OCI-LY3 (cell line): ENCODE measurements at regions not wholly inside any gene's neighbourhood (a gene's known extent, or its start where the extent isn't known, plus 50 kb on each side); places are given as distances from the start of the nearest gene placed in this dataset.

Source experiments
- H2AFZ ChIP-seq: fragments of 200-600, 300-600 bp; shearing (Covaris generic); 2 replicates; pipeline ENCODE4 v1.6.0; 2014; ENCODE audit warnings: antibody characterized with exemption, low read depth, low read length
- H3K27ac ChIP-seq: fragments of 200-600, 300-600 bp; sonication (generic); 2 replicates; pipeline ENCODE4 v1.5.1; 2014; ENCODE audit warnings: mild to moderate bottlenecking, low read length, moderate library complexity, mixed read lengths
- H3K27me3 ChIP-seq: fragments of 200-600, 300-600 bp; sonication (generic); 2 replicates; pipeline ENCODE4 v1.6.1; 2014; ENCODE audit warnings: low read depth, low read length, mixed read lengths
- H3K36me3 ChIP-seq: fragments of 200-600, 300-600 bp; sonication (generic); replicated peaks from 2 replicates; pipeline ENCODE3; 2014; ENCODE audit warnings: low read depth, low read length, mixed read lengths
- H3K4me1 ChIP-seq: fragments of 300-600, 200-600 bp; sonication (generic); 2 replicates; pipeline ENCODE4 v1.6.1; 2014; ENCODE audit warnings: low read length, mixed read lengths
- H3K4me2 ChIP-seq: fragments of 200-600, 300-600 bp; sonication (generic); 2 replicates; pipeline ENCODE4 v1.6.1; 2014; ENCODE audit warnings: low read length, mixed read lengths
- H3K4me3 ChIP-seq: fragments of 300-600, 200-600 bp; sonication (generic); 2 replicates; pipeline ENCODE4 v1.5.1; 2014; ENCODE audit warnings: antibody characterized with exemption, mild to moderate bottlenecking, low read length, moderate library complexity
- H3K79me2 ChIP-seq: fragments of 300-600, 200-600 bp; shearing (Covaris generic); 2 replicates; pipeline ENCODE4 v1.6.1; 2014; ENCODE audit warnings: mild to moderate bottlenecking, low read length, mixed read lengths
- H3K9ac ChIP-seq: fragments of 300-600, 200-600 bp; shearing (Covaris generic); 2 replicates; pipeline ENCODE4 v1.6.0; 2014; ENCODE audit warnings: mild to moderate bottlenecking, low read length, moderate library complexity
- H3K9me3 ChIP-seq: fragments of 200-600, 300-600 bp; shearing (Covaris generic); 2 replicates; pipeline ENCODE4 v1.6.1; 2014; ENCODE audit warnings: low read length, mixed read lengths; ENCODE audit not compliant: insufficient read depth
- H4K20me1 ChIP-seq: fragments of 200-600, 300-600 bp; sonication (generic); 2 replicates; pipeline ENCODE4 v1.6.1; 2016; ENCODE audit warnings: low read length, mixed read lengths; ENCODE audit not compliant: insufficient read depth
- EZH2phosphoT487 ChIP-seq: fragments of 200-600 bp; shearing (Covaris generic); IDR thresholded peaks from 2 replicates; pipeline ENCODE4 v1.6.1; 2018; ENCODE audit warnings: antibody characterized with exemption, mixed run types, low read depth
- TF ChIP-seq, protein P1 (sequence below): fragments of 200-600, 300-600 bp; sonication (generic); IDR thresholded peaks from 2 replicates; pipeline ENCODE4 v1.5.1; 2014; ENCODE audit warnings: antibody characterized with exemption, low read length, low read depth

DNA sequence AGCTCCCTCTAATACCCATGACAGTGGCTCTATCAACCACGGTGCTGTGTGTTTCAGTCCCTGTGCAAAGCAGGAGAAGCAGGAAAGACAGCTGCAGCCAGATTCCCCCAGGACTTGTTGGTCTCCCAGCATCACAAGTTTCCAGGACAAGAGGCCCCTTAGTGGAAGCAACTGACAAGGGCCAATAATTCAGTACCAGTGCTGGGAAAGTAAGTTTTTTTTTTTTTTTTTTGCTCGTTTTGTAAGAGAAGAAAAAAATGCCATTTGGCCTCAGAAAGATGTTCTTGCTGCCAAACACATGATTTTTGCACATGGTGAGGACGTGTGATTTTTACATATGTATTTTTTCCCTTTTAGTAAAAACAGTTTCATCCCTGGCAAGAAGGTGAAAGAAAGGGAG, 284.2 kb upstream of the ZMIZ1 start:
- H3K4me1 ChIP-seq, result no peaks in the 10 kb centered on the region
- H3K9me3 ChIP-seq, result no peaks in the 10 kb centered on the region
- H2AFZ ChIP-seq, result no peak overlapping the region
- no peak for TF ChIP-seq EZH2phosphoT487
- TF ChIP-seq, protein P1, sequence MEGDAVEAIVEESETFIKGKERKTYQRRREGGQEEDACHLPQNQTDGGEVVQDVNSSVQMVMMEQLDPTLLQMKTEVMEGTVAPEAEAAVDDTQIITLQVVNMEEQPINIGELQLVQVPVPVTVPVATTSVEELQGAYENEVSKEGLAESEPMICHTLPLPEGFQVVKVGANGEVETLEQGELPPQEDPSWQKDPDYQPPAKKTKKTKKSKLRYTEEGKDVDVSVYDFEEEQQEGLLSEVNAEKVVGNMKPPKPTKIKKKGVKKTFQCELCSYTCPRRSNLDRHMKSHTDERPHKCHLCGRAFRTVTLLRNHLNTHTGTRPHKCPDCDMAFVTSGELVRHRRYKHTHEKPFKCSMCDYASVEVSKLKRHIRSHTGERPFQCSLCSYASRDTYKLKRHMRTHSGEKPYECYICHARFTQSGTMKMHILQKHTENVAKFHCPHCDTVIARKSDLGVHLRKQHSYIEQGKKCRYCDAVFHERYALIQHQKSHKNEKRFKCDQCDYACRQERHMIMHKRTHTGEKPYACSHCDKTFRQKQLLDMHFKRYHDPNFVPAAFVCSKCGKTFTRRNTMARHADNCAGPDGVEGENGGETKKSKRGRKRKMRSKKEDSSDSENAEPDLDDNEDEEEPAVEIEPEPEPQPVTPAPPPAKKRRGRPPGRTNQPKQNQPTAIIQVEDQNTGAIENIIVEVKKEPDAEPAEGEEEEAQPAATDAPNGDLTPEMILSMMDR, result no peak
- H3K27me3 ChIP-seq, result no peaks in the 10 kb centered on the region; the same call in 1 of the 2 replicates
- H4K20me1 ChIP-seq, result no peaks in the 10 kb centered on the region
- no peak overlapping the region for H3K9ac ChIP-seq
- H3K79me2 ChIP-seq, result no peaks in the 10 kb centered on the region
- no peaks in the 10 kb centered on the region for H3K36me3 ChIP-seq
- H3K27ac ChIP-seq, result no peak overlapping the region
- no peak overlapping the region for H3K4me3 ChIP-seq
- H3K4me2 ChIP-seq, result no peak overlapping the region

DNA sequence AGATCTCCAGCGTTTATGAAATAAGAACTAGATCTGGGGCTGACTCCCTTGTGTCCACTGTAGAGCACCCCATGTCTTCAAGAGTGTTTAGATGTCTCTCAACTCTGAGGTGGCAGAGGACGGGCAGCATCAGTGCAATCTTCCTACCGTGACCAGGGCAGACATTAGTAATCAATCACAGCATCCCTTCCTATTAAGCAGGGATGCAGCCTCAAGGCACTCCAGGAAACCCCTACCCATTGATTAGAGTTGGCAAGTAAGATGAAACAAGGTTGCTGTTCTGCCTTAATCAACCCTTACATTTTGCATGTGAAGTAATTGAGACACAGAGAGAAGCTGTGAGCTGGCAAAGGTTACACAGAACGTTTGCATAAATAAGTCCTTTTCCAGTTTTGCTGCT, 283.7 kb upstream of the ZMIZ1 start:
- Histone ChIP-seq H3K36me3 (no peaks in the 10 kb centered on the region), H3K4me1 (no peaks in the 10 kb centered on the region), H2AFZ (no peak overlapping the region), H4K20me1 (no peaks in the 10 kb centered on the region), H3K9ac (no peak overlapping the region), H3K4me3 (no peak overlapping the region), H3K27me3 (no peaks in the 10 kb centered on the region; the same call in 1 of the 2 replicates), H3K9me3 (no peaks in the 10 kb centered on the region), H3K27ac (no peak overlapping the region), H3K4me2 (no peak overlapping the region), H3K79me2 (no peaks in the 10 kb centered on the region)
- TF ChIP-seq EZH2phosphoT487, result no peak

DNA sequence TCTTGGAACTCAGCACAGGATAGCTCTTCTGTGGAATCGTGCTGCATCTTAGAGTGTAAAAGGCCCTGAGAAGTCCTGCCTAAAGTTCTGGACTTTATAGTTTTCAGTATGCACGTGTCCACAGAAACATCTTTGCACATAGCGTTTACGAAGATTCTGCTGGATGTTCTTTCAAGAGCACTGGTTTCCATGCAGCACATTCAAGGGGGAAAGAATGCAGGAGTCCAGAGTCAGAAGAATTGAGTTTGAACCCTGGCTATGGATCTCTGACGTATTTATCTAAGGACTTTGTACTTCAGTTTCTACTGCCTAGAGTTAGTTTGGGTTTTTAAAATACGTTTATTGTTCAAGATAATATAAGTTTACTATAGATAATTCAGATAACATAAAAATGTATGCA, 282.8 kb upstream of the ZMIZ1 start:
- H3K9ac ChIP-seq, result no peak overlapping the region
- no peaks in the 10 kb centered on the region for H4K20me1 ChIP-seq
- TF ChIP-seq EZH2phosphoT487, result no peak
- TF ChIP-seq, protein P1, result no peak

DNA sequence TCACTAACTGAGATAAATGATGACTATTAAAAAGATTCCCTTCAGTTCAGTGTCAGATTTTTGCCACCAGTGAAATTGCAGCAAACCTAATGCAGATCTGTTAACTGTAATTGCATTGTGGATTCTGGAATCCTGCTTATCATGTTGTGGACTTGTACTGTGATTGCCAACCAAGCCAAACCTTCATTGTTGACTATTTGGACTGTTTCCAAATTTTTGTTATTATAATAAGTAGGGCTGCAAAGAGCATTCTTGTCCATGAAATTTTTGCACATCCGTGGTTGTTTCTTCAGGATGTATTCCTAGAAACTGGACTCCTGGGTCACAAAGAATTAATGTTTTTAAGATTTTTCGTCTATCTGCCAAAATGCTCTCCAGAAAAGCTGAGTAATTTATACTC, 281.6 kb upstream of the ZMIZ1 start:
- no peaks in the 10 kb centered on the region for H4K20me1 ChIP-seq
- TF ChIP-seq, protein P1, result no peak
- no peak overlapping the region for H3K27ac ChIP-seq
- no peak overlapping the region for H3K4me2 ChIP-seq
- H3K9me3 ChIP-seq, result no peaks in the 10 kb centered on the region
- H3K27me3 ChIP-seq, result peaks cover 5% of the 10 kb centered on the region; the same call in 1 of the 2 replicates
- no peak overlapping the region for H3K9ac ChIP-seq
- no peaks in the 10 kb centered on the region for H3K79me2 ChIP-seq
- H2AFZ ChIP-seq, result no peak overlapping the region
- no peaks in the 10 kb centered on the region for H3K36me3 ChIP-seq
- no peaks in the 10 kb centered on the region for H3K4me1 ChIP-seq
- H3K4me3 ChIP-seq, result no peak overlapping the region

More for the DNA sequence above, 282.8 kb upstream of the ZMIZ1 start:
- Histone ChIP-seq H3K27me3 (no peaks in the 10 kb centered on the region; the same call in 1 of the 2 replicates), H2AFZ (no peak overlapping the region), H3K79me2 (no peaks in the 10 kb centered on the region), H3K4me1 (no peaks in the 10 kb centered on the region), H3K27ac (no peak overlapping the region), H3K4me3 (no peak overlapping the region), H3K9me3 (no peaks in the 10 kb centered on the region), H3K4me2 (no peak overlapping the region), H3K36me3 (no peaks in the 10 kb centered on the region)
